Nucleus accumbens (tissue), 56 donors: ENCODE measurements at regions not wholly inside any gene's neighbourhood (a gene's known extent, or its start where the extent isn't known, plus 50 kb on each side); places are given as distances from the start of the nearest gene placed in this dataset.
A peak's percentile ranks its signal among the peaks of the same experiment; 100 is the strongest.

ENCODE experiments used
- DNase-seq, 56 donors: peaks; one replicate each; lab custom pipeline; 2025; lab: John Stamatoyannopoulos, UW

- DNase-seq, result no peak
These were observed 71.5 kb upstream of the LPP start for GRCh38 chr3:188082450-188082849.

DNA sequence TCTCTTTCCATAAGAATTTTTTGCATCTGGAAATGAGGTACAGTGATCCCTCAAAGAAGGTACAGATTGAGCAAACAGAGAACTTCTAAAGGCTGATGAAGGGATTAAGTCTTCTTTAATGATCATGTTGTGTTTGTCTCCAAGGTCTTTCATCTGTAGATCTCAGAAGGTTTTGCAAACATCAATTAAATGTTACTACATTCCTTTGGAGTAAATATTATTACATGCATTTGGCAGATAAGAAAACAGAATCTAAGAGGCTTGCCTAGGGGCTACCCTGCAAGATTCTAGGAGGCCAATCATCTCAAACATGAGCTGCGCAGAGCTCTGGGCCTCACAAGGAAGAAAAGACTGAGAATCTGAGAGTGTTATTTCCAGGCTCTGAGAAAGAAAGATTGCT is 70.9 kb upstream of the LPP start:
- no peak for DNase-seq

DNA sequence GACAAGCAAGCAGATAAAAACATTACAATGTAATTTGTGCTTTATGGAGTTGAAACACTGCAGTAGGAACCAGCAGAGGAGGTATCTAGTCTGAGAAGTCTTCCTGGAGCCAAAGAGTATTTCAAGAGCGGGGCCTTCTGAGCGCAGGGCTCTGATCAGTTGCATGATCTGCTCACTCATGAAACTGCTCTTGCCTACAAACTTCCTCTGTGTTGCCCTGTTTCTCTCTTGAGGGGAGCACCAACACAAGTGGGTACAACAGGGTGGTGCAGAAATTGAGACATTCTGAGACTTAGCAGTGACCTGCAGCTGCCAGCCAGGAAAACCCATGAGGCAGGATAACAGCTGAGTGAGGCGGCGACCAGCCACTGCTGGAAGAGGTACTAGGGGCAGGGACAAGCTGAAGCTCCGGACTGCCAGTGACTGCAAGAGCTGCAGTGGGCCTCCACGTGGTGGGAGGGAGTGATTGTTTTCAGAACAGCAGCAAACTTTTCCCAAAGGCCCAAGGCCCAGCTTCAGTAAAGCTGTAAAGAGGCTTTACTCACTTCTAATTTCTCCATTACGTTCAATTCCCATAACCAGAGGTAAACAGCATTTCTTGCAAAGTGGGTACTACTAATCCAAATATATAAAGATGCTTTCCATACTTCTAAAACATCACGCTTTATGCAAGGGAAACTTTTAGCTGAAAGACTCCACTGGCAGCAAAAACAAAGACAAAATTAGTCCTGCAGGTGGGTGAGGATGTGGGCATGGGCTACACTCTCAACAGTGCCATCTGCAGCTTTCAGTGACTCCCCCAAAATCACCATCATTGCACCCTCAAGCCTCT is 69.0 kb upstream of the LPP start:
- no peak for DNase-seq

- DNase-seq, result no peak
These were observed 68.1 kb upstream of the LPP start for GRCh38 chr3:188085584-188086560.

DNA sequence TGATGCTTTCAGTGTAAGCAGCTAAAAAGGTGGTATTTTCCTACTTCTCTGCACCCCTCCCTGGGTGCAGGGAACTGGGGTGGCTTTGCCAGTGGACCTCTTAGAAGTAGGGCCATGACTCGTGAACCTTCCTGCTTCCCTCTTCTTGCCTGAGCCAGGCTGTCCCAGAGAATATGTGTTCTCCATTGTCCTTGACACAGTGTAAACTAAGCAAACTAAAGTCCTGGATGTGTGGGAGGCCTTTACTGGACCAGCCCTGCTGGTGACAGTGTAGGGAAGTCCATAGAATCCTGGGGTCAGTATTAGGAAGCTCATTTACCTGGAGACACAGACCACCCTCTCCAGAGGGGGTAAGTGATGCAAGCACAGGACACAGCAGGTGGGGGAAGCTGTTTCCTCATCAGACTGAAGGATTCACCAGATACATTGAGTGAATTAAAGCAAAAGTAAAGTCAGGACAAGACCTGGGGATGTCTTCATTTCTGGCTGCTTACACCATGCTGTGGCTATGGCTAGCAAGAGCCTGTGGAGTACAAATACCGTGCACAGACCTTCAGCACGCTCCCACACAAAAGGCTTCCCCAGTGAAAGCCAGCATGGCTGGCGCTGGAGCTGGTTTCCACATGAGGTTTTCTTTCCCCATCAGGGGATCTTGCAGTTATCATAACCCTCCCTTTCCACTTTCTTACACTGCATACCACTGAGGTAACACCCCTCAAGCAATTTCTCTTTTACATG is 64.8 kb upstream of the LPP start:
- no peak for DNase-seq

GRCh38 chr3:188090620-188091309 is 63.2 kb upstream of the LPP start:
- DNase-seq, result no peak

DNA sequence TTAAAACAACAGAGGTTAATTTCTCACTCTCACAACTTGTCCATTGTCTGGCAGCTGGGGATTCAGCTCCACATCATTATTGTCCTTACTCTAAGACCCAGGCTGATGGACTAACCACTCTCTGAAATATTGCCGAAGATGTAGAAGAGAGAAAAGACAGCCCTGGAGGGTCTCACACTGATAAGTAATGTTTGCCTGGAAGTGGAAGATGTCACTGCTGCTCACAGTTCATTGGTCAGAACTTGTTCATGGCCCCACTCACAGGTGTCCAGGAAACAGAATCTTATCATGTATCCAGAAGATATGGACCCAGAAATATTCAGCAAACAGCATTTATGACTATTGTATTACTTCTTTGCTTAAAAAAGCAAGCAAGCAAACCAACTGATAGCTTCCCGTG is 62.2 kb upstream of the LPP start:
- no peak for DNase-seq

- no peak for DNase-seq
These were observed 61.3 kb upstream of the LPP start for GRCh38 chr3:188092648-188093047.

DNA sequence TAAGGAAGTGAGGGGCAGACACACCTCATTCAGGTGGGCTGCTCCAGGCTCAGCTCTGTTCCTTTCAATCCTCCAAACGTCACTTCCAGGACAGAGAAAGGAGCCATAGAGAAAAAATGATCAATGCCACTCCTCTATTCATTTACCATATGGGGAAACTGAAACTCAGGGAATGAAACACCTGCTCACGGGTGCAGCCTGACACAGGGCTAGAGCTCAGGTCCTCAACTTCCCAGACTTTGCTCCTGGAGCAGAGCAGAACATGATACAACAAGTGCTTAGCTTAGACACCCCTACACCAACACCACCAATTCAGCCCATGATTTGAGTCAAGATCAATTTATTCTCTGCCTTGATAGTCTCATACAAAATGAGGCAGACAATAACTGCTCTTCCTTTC is 58.5 kb upstream of the LPP start:
- DNase-seq, result no peak

DNA sequence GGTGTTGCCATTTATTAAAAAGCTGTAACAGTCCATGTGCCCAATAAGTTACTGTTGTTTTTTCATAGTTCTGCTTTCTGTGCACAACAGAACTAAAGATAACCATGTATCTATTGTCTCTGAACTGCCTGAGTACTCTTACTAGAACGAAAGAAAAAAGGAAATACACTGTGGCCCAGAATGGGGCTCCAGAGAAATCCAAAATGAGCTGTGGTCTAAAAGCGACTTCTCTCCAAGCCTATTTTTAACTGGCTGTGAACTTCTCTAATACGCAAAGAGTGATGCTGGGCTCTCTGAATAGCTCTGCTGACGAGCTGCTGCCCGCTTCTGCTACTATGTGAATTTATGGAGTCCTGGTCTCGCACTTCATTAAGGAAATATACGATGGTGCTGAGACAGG is 56.2 kb upstream of the LPP start:
- peak in 5 of 56 donors; percentile 1 to 15 (median 4) for DNase-seq

- no peak for DNase-seq
These were observed 54.0 kb upstream of the LPP start for GRCh38 chr3:188099907-188100306.

DNA sequence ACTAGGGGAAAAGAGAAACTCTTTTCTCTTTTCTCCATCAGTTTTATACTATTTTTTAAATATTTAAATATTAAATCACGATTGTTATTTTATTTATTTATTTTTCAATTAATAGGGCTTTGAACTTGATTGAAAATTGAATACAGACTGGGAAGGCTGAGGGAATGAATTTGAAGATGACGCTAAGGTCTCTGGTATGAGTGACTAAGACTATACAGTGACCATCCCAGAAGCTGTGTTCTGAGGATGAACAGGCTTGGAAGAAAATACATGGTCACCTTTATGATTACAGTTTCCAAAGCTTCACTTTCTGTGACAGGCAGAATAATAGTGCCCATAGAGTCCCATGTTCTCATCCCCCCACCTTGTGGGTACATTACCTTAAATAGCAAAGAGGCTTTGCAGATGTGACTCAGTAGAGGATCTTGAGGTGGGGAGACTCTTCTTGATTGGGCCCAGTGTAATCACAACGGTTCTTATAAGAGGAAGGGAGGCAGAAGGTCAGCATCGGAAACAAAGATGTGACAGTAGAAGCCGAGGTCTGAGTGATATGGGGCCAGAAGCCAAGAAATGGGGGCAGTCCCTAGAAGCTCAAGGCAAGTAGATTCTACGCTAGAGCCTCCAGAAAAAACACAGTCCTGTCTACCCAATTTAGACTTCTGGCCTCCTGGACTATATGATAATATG is 51.0 kb upstream of the LPP start:
- DNase-seq, result no peak

GRCh38 chr3:188104050-188104449 is 49.9 kb upstream of the LPP start:
- no peak for DNase-seq
